ENCODE measurements at regions not wholly inside any gene's neighbourhood (a gene's known extent, or its start where the extent isn't known, plus 50 kb on each side); places are given as distances from the start of the nearest gene placed in this dataset.

DNA sequence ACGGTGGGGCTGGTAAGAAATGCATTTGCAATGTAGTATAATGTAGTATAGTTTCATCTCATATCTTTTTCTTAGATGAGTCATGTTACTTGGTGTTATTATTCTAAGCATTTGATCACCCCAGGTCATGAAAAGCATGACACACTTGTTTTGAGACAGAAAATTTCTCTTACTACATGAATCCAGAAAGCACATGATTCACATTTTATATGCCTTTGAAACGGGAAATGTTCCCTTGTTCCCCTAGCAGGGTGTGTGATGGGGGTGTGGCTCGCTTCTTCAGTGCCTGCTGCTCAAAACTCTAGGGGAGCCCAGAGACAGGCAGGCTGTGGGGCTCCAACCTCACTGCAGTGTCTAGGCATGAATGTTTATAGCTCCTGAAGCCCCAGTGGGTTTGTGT is 116.0 kb upstream of the RAB27B start:
- TF ChIP-seq, protein P1, sequence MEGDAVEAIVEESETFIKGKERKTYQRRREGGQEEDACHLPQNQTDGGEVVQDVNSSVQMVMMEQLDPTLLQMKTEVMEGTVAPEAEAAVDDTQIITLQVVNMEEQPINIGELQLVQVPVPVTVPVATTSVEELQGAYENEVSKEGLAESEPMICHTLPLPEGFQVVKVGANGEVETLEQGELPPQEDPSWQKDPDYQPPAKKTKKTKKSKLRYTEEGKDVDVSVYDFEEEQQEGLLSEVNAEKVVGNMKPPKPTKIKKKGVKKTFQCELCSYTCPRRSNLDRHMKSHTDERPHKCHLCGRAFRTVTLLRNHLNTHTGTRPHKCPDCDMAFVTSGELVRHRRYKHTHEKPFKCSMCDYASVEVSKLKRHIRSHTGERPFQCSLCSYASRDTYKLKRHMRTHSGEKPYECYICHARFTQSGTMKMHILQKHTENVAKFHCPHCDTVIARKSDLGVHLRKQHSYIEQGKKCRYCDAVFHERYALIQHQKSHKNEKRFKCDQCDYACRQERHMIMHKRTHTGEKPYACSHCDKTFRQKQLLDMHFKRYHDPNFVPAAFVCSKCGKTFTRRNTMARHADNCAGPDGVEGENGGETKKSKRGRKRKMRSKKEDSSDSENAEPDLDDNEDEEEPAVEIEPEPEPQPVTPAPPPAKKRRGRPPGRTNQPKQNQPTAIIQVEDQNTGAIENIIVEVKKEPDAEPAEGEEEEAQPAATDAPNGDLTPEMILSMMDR (conservative IDR thresholded peaks at IDR 0.05; ENCODE audit: low read length): no peak
- TF ChIP-seq EZH2phosphoT487 (IDR thresholded peaks at IDR 0.05; ENCODE audit: borderline replicate concordance): no peak
